ENCODE measurements at regions not wholly inside any gene's neighbourhood (a gene's known extent, or its start where the extent isn't known, plus 50 kb on each side); places are given as distances from the start of the nearest gene placed in this dataset.
A peak's percentile ranks its signal among the peaks of the same experiment; 100 is the strongest.
"Not testable (repeated sequence)": the region's sequence is repeated elsewhere in the genome, so short reads cannot be mapped to it uniquely, and the experiment has no call there.

DNA sequence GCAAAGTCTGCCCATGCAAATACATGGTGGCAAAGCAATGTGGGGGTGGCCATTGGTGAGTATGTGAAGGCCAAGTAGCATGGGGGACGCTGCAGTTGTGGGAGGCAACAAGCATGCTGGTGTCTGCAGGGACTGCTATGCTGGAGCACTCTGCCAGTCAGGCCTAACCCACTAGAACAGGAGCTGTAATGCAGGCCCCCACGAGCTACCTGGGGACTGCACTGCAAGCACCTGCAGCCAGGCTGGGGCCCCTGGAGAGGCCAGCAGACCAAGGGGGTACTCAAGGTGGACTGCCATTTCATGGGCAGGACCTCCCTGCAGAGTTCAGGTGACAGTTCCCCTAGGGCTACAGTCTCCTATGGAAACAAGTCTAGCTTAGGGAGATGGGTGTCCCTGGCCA, 183.8 kb upstream of the PDE4D start:
- no peak for DNase-seq (ENCODE audit: low spot score)

- no peak for DNase-seq (ENCODE audit: low spot score)
Measured at GRCh38 chr5:60076746-60077145, 183.2 kb upstream of the PDE4D start.

- no peak for DNase-seq (ENCODE audit: low spot score)
Measured at GRCh38 chr5:60066502-60066901, 173.0 kb upstream of the PDE4D start.

DNA sequence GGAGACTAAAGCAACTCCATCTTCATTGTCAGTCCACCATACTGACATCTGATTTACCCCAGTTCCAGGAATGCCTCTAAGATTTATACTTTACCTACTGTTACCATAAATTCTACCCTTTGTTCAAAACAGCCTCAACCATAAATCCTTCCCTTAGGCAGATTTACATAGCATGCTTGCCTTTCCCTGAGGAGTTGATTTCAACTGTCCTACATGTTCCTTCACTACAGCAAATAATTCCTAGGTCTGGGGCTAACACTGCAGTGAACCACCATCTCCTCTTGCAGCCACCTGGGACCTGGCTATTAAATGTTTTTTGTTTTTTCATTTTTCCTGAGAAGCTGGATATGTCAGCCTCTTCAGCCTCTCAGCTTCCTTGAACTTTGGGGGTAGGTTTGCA, 166.9 kb upstream of the PDE4D start:
- DNase-seq (ENCODE audit: low spot score): no peak

DNA sequence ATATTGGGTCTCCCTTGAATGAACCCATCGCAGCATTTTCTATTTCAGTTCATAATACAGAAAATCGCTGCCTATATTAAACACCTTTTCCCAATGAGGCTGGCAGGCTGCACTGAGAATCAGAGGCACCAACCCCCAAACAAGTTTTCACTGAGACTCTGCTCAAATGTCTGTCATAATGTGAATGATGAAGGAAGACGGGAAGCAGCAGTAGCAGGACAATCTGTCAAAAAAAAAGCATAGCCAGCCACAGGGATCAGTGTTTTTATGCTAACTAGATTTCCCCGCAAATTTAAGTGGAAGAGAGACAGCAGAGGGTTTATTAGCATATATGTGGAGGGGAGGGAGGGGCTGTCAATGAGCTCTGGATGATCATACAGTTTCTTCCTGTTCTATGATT, 162.7 kb upstream of the PDE4D start:
- no peak for DNase-seq (ENCODE audit: low spot score)

GRCh38 chr5:60055168-60055567, 161.6 kb upstream of the PDE4D start:
- DNase-seq (ENCODE audit: low spot score): no peak

DNA sequence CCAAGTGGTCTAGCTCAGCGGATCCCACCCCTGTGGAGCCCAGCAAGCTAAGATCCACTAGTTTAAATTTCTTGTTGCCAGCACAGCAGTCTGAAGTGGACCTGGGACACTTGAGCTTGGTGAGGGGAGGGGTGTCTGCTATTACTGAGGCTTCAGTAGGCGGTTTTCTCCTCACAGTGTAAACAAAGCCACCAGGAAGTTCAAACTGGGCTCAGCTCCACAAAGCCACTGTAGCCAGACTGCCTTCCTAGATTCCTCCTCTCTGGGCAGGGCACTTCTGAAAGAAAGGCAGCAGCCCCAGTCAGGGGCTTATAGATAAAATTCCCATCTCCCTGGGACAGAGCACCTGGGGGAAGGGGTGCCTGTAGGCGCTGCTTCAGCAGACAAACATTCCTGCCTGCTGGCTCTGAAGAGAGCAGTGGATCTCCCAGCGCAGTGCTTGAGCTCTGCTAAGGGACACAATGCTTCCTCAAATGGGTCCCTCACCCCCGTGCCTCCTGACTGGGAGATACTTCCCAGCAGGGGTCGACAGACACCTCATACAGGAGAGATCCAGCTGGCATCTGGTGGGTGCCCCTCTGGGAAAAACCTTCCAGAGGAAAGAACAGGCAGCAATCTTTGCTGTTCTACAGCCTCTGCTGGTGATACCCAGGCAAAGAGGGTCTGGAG, 148.6 kb upstream of the PDE4D start:
- DNase-seq (ENCODE audit: low spot score): not testable (repeated sequence)

DNA sequence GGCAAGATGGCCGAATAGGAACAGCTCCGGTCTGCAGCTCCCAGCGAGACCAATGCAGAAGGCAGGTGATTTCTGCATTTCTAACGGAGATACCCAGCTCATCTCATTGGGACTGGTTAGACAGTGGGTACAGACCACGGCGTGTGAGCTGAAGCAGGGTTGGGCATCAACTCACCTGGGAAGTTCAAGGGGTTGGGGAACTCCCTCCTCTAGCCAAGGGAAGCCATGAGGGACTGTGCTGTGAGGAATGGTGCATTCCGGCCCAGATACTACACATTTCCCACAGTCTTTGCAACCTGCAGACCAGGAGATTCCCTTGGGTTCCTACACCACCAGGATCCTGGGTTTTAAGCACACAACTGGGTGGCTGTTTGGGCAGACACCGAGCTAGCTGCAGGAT, 148.0 kb upstream of the PDE4D start:
- DNase-seq (ENCODE audit: low spot score): not testable (repeated sequence)

- no peak for DNase-seq (ENCODE audit: low spot score)
Measured at GRCh38 chr5:60036192-60036938, 142.8 kb upstream of the PDE4D start.

DNA sequence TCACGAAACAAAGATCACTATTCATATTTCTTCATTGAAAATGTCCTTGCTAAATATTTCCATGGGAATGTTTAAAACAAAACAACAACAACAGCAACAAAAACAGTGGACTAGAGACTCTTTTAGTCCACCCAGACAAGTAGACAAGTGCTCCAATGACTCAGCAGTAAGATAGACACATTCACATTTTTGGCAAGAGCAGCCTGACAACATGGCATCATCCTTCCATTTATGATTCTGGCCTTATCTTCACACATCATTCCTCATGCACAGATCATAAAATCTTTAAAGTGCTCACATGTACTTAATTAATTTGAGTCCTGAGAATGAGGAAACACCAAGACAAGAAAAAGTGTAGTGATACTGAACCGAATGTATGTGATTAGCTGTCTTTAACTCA, 132.6 kb upstream of the PDE4D start:
- peak; percentile 10 for DNase-seq (ENCODE audit: low spot score)

- DNase-seq (ENCODE audit: low spot score): no peak
Measured at GRCh38 chr5:60024104-60024503, 130.6 kb upstream of the PDE4D start.

GRCh38 chr5:60023255-60023654, 129.7 kb upstream of the PDE4D start:
- peak; percentile 22 for DNase-seq (ENCODE audit: low spot score)

DNA sequence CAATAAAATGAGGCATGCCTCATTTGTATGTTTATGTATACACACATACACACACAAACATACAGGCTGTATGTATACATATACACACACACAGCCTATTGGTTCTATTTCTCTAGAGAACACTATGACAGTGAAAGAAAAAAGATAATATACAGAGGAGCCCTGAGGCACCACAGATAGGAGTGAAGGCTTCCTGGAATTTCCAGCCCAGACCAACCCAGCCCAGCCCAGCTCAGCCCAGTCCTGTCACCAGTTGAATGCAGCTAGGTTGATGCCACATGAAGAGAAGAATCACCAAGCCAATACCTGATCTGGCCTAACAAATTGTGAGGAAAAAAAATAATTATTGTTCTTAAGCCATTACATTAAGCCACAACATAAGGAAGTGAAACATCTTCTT, 126.9 kb upstream of the PDE4D start:
- no peak for DNase-seq (ENCODE audit: low spot score)

- not testable (repeated sequence) for DNase-seq (ENCODE audit: low spot score)
Measured at GRCh38 chr5:60018960-60019359, 125.4 kb upstream of the PDE4D start.

DNA sequence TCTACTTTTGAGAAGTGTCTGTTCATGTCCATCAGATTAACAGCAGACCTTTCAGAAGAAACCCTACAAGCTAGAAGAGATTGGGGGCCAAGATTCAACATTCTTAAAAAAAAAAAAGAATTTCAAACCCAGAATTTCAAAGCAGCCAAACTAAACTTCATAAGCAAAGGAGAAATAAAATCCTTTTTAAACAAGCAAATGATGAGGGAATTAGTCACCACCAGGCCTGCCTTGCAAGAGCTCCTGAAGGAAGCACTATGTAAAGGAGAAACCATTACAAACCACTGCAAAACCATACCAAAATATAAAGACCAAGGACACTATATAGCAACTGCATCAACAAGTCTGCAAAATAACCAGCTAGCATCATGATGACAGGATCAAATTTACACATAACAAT, 124.6 kb upstream of the PDE4D start:
- DNase-seq (ENCODE audit: low spot score): no peak

GRCh38 chr5:60014331-60014730, 120.8 kb upstream of the PDE4D start:
- DNase-seq (ENCODE audit: low spot score): no peak

DNA sequence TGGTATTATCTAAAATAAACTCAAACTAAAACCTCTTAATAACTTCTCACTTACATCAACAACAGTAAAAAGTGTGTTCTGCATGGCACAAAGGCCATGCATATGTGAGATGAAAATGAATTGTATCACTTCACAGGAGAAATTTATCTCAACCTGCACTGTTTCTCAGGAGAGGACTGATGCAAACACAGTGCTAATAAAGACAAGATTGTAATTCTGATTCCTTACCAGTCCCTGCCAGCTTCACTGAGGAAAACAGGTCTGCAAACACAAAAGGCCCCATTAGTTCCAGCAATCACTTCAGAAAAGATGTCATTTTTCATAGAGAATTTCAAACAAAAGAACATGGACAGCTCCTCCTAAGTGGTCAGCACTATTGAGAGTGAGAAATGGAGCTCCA, 117.3 kb upstream of the PDE4D start:
- no peak for DNase-seq (ENCODE audit: low spot score)

DNA sequence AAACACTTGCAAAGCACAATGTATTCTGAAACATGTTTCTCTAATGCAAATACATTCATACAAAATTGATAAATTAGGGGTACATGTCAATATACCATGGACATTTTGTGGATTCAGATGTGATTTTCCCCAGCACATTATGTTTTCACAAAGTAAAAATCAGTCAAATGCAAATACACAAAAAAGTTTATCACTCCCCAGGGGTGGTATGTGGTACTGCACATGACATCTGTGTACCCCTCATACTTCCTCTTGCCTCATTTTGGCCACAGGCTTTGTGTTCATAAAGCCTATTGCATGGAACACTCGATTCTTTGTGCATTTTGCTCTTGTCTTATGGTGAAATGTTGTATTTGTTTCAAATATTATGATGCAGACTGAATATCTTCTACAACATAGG, 116.8 kb upstream of the PDE4D start:
- DNase-seq (ENCODE audit: low spot score): no peak

DNA sequence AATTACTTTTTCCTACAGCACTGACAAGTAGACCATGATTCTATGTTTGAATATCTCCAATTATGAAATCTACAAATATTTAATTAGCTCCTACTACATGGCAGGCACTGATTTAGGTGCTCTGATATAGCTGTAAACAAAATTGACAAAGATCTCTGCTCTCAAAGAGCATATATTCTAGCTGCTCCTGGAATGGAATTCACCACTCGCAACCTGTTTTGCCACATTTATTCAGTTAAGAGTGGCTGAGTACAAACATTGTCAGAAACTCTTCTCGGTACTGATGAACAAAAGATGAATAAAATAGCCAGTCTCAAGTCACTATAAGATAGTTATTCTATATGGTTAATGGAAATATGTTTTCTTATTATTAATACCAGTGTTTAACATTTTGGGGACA, 114.2 kb upstream of the PDE4D start:
- DNase-seq (ENCODE audit: low spot score): no peak

DNA sequence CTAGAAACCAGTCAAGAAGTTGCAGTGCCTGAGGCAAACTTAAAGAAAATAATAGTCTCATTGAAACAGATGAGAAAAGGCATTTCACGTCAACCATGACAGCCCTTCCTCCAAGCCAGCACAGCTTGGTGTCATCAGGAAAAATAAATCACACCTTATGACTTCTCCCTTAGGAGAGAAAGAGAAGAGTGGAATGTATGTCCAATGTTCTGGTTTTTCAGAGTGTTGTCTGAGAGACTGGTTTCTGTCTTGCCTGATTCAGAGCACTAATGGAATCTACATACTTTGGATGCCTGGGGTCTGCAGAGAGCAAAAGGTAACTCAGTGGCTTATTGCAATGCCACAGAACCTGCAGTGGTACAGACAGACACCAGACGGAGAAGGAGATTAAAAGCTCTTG, 105.5 kb upstream of the PDE4D start:
- peak; percentile 46 for DNase-seq (ENCODE audit: low spot score)

- no peak for DNase-seq (ENCODE audit: low spot score)
Measured at GRCh38 chr5:59992206-59992605, 98.7 kb upstream of the PDE4D start.

DNA sequence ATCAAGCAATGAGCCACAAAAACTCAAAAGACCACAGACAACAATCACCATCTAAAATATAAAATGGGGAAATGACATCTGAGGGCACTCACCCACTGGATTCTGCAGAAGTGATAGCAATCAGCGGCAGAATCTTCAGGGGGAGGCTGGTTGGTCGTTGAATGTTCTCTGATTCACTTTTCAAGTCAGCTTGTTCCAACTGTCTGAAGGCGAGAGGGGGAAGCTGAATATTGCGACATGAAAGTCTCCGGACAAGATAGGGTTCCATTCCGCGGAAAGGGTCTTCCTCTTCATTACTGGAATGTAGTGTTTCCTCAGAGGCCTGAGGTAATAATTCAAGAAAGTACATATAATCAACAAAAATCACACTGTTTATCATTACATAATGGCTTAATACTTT, 94.9 kb upstream of the PDE4D start:
- DNase-seq (ENCODE audit: low spot score): no peak

DNA sequence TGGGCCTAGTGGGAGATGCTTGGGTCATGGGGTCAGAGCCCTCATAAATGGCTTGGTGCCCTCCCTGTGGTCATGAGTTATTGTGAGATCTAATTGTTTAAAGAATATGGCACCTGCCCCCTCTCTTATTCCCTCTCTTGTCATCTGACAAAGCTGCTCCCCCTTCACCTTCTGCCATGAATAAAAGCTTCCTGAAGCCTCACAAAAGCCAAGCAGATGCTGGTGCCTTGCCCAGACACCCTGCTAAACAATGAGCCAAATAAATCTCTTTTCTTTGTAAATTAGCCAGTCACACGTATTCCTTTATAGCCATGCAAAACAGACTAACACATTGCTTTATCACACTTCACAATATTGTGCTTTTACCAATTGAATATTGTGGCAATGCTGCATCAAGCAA, 82.8 kb upstream of the PDE4D start:
- DNase-seq (ENCODE audit: low spot score): no peak

GRCh38 chr5:59972043-59972442, 78.5 kb upstream of the PDE4D start:
- DNase-seq (ENCODE audit: low spot score): no peak
